PFSK-1 (cell line): ENCODE measurements at regions not wholly inside any gene's neighbourhood (a gene's known extent, or its start where the extent isn't known, plus 50 kb on each side); places are given as distances from the start of the nearest gene placed in this dataset.

Experiments
- FOXP2 ChIP-seq: optimal IDR thresholded peaks from 2 replicates; pipeline ENCODE3; 2011; ENCODE audit warnings: borderline replicate concordance, control low read depth, inconsistent platforms; ENCODE audit not compliant: insufficient read depth; ENCODE audit errors: extremely low read length, extremely low read depth
- POLR2AphosphoS5 ChIP-seq: IDR thresholded peaks from 2 replicates; pipeline ENCODE4 v1.6.1; 2012; ENCODE audit warnings: low read depth, mild to moderate bottlenecking, control low read depth, low read length, moderate library complexity
- SIN3A ChIP-seq: IDR thresholded peaks from 2 replicates; pipeline ENCODE4 v1.6.1; 2012; ENCODE audit warnings: mild to moderate bottlenecking, low read length, moderate library complexity, borderline replicate concordance; ENCODE audit not compliant: insufficient read depth
- TAF1 ChIP-seq: IDR thresholded peaks from 2 replicates; pipeline ENCODE4 v1.6.1; 2012; ENCODE audit warnings: low read length, control low read depth, borderline replicate concordance; ENCODE audit not compliant: insufficient read depth
- TF ChIP-seq, protein P1 (sequence below), 2 experiments: IDR thresholded peaks; 2 replicates each; pipeline versions ENCODE4 v1.6.1 to v1.8.0; 2011 to 2012; ENCODE audit warnings: low read depth in 2 of 2, low read length in 2 of 2, control low read depth in 1 of 2, inconsistent platforms in 1 of 2, mild to moderate bottlenecking in 1 of 2, moderate library complexity in 1 of 2; ENCODE audit not compliant: insufficient read depth in 1 of 2

DNA sequence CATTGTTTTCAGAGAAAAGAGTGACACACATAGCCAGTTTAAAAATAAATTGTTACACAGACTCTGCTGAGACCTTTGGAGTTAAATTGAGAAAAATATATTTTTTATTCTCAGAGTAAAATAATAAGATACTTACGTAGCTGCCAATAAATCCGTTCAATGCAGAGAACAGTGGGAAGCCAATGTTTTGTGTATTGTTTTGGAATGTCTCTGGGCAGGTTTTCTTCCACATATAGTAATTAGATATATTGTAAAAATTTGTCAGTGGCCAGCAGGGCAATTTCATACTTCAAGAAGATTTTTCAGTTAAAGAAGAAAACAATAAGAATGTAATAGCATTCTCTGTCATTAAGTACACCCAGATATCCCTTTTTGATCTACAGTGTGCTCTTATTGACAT is 999.5 kb upstream of the INTU start:
- TF ChIP-seq TAF1 (no peak), FOXP2 (no peak)
- TF ChIP-seq, protein P1, sequence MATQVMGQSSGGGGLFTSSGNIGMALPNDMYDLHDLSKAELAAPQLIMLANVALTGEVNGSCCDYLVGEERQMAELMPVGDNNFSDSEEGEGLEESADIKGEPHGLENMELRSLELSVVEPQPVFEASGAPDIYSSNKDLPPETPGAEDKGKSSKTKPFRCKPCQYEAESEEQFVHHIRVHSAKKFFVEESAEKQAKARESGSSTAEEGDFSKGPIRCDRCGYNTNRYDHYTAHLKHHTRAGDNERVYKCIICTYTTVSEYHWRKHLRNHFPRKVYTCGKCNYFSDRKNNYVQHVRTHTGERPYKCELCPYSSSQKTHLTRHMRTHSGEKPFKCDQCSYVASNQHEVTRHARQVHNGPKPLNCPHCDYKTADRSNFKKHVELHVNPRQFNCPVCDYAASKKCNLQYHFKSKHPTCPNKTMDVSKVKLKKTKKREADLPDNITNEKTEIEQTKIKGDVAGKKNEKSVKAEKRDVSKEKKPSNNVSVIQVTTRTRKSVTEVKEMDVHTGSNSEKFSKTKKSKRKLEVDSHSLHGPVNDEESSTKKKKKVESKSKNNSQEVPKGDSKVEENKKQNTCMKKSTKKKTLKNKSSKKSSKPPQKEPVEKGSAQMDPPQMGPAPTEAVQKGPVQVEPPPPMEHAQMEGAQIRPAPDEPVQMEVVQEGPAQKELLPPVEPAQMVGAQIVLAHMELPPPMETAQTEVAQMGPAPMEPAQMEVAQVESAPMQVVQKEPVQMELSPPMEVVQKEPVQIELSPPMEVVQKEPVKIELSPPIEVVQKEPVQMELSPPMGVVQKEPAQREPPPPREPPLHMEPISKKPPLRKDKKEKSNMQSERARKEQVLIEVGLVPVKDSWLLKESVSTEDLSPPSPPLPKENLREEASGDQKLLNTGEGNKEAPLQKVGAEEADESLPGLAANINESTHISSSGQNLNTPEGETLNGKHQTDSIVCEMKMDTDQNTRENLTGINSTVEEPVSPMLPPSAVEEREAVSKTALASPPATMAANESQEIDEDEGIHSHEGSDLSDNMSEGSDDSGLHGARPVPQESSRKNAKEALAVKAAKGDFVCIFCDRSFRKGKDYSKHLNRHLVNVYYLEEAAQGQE (IDR thresholded peaks at IDR 0.05; ENCODE audit: insufficient read depth in 1 of 2, low read depth in 2 of 2, low read length in 2 of 2): no peak

DNA sequence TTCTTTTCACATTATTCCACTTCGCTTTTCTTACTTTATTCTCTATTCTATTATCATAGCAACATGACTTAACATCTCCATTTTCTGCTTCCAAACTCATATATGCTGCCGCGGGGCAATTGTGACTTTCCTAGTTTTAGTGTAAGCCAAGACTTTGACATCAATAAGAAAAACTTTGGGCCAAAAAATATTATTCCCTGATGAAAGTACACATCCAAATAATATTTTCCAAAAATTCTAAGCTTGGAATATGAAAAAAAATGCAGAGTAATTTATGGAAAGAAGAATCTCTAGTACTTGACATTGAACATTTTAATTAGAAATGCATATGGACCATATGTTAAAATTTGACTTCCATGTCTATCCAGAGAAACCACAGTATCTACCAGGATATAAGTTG is 995.1 kb upstream of the INTU start:
- TF ChIP-seq TAF1 (no peak), POLR2AphosphoS5 (no peak)

DNA sequence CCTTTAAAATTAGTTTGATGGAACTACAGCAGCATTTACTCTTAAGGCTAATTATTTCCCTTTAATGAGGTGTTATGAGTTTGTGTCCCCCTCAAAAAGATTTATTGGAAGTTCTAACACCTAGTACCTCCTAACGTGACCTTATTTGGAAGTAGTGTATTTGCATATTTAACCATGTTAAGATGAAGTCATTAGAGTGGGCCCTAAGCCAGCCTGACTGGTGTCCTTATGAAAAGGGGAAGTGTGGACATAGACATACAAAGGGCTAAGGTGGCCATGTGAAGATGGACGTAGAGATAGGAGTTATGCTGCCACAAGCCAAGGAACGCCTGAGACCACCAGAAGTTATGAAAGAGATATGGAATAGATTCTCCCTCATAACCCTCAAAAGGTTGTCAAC is 985.4 kb upstream of the INTU start:
- no peak for TF ChIP-seq POLR2AphosphoS5
- no peak for TF ChIP-seq TAF1
- no peak for TF ChIP-seq SIN3A
- TF ChIP-seq, protein P1 (IDR thresholded peaks at IDR 0.05; ENCODE audit: insufficient read depth in 1 of 2, low read depth in 2 of 2, low read length in 2 of 2): no peak
- no peak for TF ChIP-seq FOXP2

DNA sequence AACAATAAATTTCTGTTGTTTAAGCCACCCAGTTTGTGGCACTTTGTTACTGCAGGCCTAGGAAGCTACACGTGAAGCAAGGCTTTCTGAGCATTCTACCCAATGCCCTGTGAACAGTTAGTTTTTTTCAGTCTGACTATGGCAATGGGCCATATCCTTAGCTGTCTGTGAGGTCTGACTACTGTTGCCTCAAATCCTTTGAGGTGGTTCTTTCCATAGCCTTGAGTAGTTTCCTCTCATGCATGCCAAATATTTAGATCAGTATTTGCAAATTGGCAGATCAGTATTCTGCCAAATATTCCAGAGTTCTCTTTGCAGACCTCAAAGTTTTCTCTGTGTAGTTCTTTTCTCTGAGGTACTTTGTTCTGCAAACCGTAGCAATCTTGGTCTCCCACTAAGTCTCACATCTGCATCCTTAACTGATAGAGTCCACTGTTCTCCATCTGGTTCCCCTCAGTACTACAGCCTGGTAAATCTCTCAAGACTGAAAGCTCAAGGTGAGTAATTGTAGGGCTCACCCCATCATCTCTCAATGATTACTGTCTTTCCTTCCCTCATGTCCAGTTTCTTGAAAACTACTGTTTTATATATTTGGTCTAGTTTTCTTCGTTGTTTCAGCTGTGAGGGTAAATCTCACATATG is 984.9 kb upstream of the INTU start:
- no peak for TF ChIP-seq POLR2AphosphoS5
- TF ChIP-seq FOXP2: no peak
- TF ChIP-seq, protein P1 (IDR thresholded peaks at IDR 0.05; ENCODE audit: insufficient read depth in 1 of 2, low read depth in 2 of 2, low read length in 2 of 2): no peak
- no peak for TF ChIP-seq TAF1
- no peak for TF ChIP-seq SIN3A

DNA sequence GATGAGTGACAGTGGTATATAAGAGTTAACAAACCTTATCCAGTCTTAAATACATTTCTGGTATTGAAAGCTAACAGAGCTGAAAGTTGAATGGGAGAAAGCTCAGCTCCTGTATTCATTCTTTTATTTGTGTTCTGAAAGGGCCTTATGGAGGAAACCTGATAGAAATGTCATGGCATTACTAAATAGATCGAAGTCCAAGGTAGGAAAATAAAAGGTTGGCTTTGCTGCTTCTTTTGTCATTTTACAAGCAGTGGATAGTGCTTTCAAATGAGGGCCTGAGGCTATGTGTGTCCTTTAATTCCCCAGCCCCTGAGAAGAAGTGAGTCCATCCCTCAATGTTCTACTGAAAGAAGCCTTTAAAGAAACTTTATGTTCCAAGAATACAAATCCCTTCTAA is 974.3 kb upstream of the INTU start:
- TF ChIP-seq, protein P1 (IDR thresholded peaks at IDR 0.05; ENCODE audit: insufficient read depth in 1 of 2, low read depth in 2 of 2, low read length in 2 of 2): no peak
- TF ChIP-seq POLR2AphosphoS5: no peak
- no peak for TF ChIP-seq TAF1
- TF ChIP-seq FOXP2: no peak
